GM23248 (cell line): ENCODE measurements at regions not wholly inside any gene's neighbourhood (a gene's known extent, or its start where the extent isn't known, plus 50 kb on each side); places are given as distances from the start of the nearest gene placed in this dataset.

Experiments
- DNase-seq: peaks from one replicate; pipeline ENCODE4 v3.0.0-alpha.2; 2015
- H2AFZ ChIP-seq: fragments of 200-600 bp; sonication (generic); 2 replicates; pipeline ENCODE4 v1.6.1; 2016; ENCODE audit warnings: antibody characterized with exemption
- H3F3A ChIP-seq: fragments of 200-600 bp; sonication (generic); 2 replicates; pipeline ENCODE4 v1.6.1; 2016; ENCODE audit warnings: mild to moderate bottlenecking, antibody characterized with exemption, mixed run types; ENCODE audit not compliant: insufficient read depth
- H3K27ac ChIP-seq: fragments of 200-600 bp; sonication (generic); 2 replicates; pipeline ENCODE4 v1.5.1; 2016; ENCODE audit warnings: mild to moderate bottlenecking
- H3K27me3 ChIP-seq: fragments of 200-600 bp; sonication (generic); replicated peaks from 2 replicates; pipeline ENCODE4 v1.6.1; 2016; ENCODE audit warnings: mild to moderate bottlenecking; ENCODE audit not compliant: insufficient read depth
- H3K36me3 ChIP-seq: fragments of 200-600 bp; sonication (generic); 2 replicates; pipeline ENCODE4 v1.6.1; 2016; ENCODE audit warnings: low read depth, mild to moderate bottlenecking
- H3K4me1 ChIP-seq: fragments of 200-600 bp; sonication (generic); 2 replicates; pipeline ENCODE4 v1.6.1; 2016; ENCODE audit warnings: mild to moderate bottlenecking; ENCODE audit not compliant: insufficient read depth
- H3K4me2 ChIP-seq: fragments of 200-600 bp; sonication (generic); one replicate; pipeline ENCODE4 v1.6.1; 2016; ENCODE audit warnings: mild to moderate bottlenecking; ENCODE audit not compliant: unreplicated experiment
- H3K4me3 ChIP-seq: fragments of 200-600 bp; sonication (generic); 2 replicates; pipeline ENCODE4 v1.5.1; 2016; ENCODE audit warnings: mild to moderate bottlenecking
- H3K79me2 ChIP-seq: fragments of 200-600 bp; sonication (generic); 2 replicates; pipeline ENCODE4 v1.6.1; 2016; ENCODE audit warnings: mild to moderate bottlenecking; ENCODE audit not compliant: insufficient read depth
- H3K9ac ChIP-seq: fragments of 200-600 bp; sonication (generic); 2 replicates; pipeline ENCODE4 v1.6.1; 2016; ENCODE audit warnings: mild to moderate bottlenecking
- H3K9me2 ChIP-seq: fragments of 200-600 bp; sonication (generic); 2 replicates; pipeline ENCODE4 v1.6.1; 2016; ENCODE audit warnings: mixed run types, mild to moderate bottlenecking, moderate library complexity; ENCODE audit not compliant: insufficient read depth
- H3K9me3 ChIP-seq: fragments of 200-600 bp; sonication (generic); one replicate; pipeline ENCODE4 v1.6.1; 2017; ENCODE audit warnings: low read depth
- H4K20me1 ChIP-seq: fragments of 200-600 bp; sonication (generic); 2 replicates; pipeline ENCODE4 v1.6.0; 2016; ENCODE audit not compliant: insufficient read depth
- EZH2 ChIP-seq: fragments of 200-600 bp; sonication (generic); IDR thresholded peaks from 2 replicates; pipeline ENCODE4 v1.6.1; 2018; ENCODE audit warnings: antibody characterized with exemption, mild to moderate bottlenecking; ENCODE audit not compliant: insufficient read depth, poor library complexity, severe bottlenecking
- EZH2phosphoT487 ChIP-seq: fragments of 200-600 bp; sonication (generic); IDR thresholded peaks from 2 replicates; pipeline ENCODE4 v1.6.1; 2018; ENCODE audit warnings: antibody characterized with exemption, moderate library complexity, mild to moderate bottlenecking, low read depth; ENCODE audit not compliant: insufficient read depth
- WGBS, 2 experiments: methylation state at CpG; one replicate each; pipeline ENCODE4 v1.1.6; 2015 to 2017; ENCODE audit warnings: low lambda C conversion rate in 2 of 2, low coverage in 1 of 2; ENCODE audit errors: missing lambda C conversion rate in 2 of 2; 5-methylcytosine and 5-hydroxymethylcytosine counted together
- in situ Hi-C: fragments of 300-500 bp; cut with MboI; formaldehyde crosslinking; loops from 2 replicates; pipeline ENCODE4 v1.15.0; 2020

DNA sequence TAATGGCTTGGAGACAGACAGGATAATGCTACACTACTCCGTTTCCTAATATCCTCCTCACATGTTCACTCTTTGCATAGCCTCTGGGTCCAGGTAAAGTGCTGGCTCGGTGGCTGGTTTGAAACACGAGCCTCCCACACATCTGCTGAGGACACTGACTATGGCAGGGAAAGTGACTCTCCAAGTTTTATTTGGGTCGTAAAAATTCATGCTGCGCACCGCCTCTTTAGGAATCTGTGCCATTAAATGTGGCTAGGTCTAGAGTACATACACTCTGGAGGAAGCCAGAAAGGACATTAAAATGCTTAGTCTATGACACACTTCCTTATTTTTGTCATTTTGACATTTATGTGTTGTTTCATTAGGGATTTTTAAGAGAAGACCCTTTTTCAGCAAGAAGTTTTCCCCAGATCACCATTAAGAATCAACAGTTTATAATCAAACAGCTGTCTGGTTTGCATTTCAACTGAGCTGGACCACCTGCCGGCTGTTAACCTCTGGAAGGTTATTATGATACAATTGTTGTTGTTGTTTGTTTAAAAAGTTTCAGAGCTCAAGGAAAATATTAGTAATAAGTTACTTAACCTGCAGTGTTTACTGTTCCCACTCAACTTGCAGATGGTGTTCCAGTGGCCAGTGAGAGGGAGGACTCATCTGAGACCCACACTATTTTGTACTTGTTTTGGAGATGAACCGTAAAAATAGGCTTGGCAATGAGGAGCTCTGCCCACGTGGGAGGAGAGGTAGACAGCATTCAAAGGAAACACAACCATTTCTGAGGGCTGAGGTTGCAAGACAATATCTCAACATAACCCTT lies 443.3 kb upstream of the MEIS1 start:
- TF ChIP-seq EZH2 = no peak
- no peak for TF ChIP-seq EZH2phosphoT487
- Histone ChIP-seq H3K79me2 (no peaks in the 10 kb centered on the region), H3K9me2 (no peaks in the 10 kb centered on the region), H4K20me1 (no peaks in the 10 kb centered on the region), H3K9ac (no peak overlapping the region), H2AFZ (no peak overlapping the region), H3K36me3 (no peaks in the 10 kb centered on the region), H3K4me1 (no peaks in the 10 kb centered on the region), H3F3A (no peaks in the 10 kb centered on the region), H3K9me3 (no peaks in the 10 kb centered on the region), H3K27ac (no peak overlapping the region), H3K4me2 (no peak overlapping the region), H3K4me3 (no peak overlapping the region), H3K27me3 (no peaks in the 10 kb centered on the region)
- no peak for DNase-seq
- in situ Hi-C loops = no loop called here
- 3 to 6% methylated on average over 9 of the region's 9 CpGs for WGBS, 2 experiments

DNA sequence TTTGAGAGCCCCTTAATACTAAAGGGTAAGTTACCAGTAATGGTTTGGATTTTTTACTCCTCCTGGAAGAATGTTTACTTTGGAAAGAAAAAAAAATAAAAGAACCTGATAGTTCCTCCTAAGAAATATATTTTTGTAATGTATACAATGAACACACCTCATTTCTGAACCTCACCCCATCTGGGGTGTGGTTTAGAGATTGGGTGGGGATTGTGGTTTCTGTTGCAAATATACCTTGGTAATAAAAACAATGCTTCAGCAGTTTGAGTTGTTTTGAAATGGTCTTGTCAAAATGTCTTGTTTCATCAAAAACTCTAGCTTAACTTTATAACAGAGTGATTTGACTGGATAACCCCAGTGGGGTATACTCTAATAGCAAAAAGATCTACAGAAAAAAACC lies 448.9 kb upstream of the MEIS1 start:
- no peaks in the 10 kb centered on the region for H3K4me1 ChIP-seq
- no peak for TF ChIP-seq EZH2
- TF ChIP-seq EZH2phosphoT487 = no peak

DNA sequence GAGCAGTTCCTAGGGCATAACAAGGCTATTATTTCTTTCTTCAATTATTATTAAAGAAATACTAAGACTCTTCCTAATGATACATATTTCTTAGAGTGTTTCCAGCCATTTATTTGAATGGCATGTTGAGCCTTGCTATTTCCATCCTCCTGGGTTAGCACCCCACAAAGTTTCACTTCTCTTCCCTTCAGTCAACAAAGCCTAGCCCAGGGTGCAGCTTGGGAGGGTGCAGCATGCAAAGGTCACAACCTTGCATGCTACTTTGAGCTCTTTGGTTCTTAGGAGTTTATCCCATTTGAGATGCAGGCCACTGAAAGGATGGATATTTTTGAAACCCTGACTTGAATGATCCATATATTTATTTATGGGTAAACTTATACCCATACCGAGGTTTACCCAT lies 454.4 kb upstream of the MEIS1 start:
- Histone ChIP-seq H3K27me3 (no peaks in the 10 kb centered on the region), H3K9me2 (no peaks in the 10 kb centered on the region), H3K4me3 (no peak overlapping the region), H3K9me3 (no peaks in the 10 kb centered on the region), H3K79me2 (no peaks in the 10 kb centered on the region), H3K9ac (no peak overlapping the region), H3F3A (no peaks in the 10 kb centered on the region), H3K27ac (no peak overlapping the region), H3K4me2 (no peak overlapping the region), H4K20me1 (no peaks in the 10 kb centered on the region), H2AFZ (no peak overlapping the region), H3K36me3 (no peaks in the 10 kb centered on the region), H3K4me1 (no peaks in the 10 kb centered on the region)
- 27 to 31% methylated on average over 1 of the region's 1 CpG for WGBS, 2 experiments
- in situ Hi-C loops = no loop called here
- no peak for DNase-seq
- no peak for TF ChIP-seq EZH2
- no peak for TF ChIP-seq EZH2phosphoT487

More for the DNA sequence above, 448.9 kb upstream of the MEIS1 start:
- Histone ChIP-seq H3K9me3 (no peaks in the 10 kb centered on the region), H3K27me3 (no peaks in the 10 kb centered on the region), H3K36me3 (no peaks in the 10 kb centered on the region), H3K4me2 (no peak overlapping the region), H4K20me1 (no peaks in the 10 kb centered on the region), H3K9me2 (no peaks in the 10 kb centered on the region), H3K79me2 (no peaks in the 10 kb centered on the region), H3K4me3 (no peak overlapping the region), H3K9ac (no peak overlapping the region), H3K27ac (no peak overlapping the region), H2AFZ (no peak overlapping the region), H3F3A (no peaks in the 10 kb centered on the region)
- in situ Hi-C loops = no loop called here
- no peak for DNase-seq

DNA sequence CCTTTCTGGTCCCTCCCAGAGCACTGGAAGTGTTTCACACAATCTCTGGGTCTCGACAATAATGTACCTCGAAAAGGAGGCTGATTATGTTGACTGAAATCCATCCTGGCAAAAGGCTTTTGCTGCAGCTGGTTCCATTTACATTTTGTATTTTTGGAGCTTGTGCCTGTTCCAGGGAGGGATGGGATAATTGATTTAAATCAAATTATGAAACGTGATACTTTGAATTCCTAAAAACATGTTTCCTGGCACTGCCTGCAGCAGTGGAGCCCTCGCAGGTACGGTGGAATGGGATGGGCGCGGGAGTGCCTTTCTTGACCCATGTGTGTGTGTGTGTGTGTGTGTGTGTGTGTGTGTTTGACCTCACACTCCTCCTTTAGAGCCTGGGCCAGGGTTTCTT lies 455.5 kb upstream of the MEIS1 start:
- Histone ChIP-seq H2AFZ (no peak overlapping the region), H3K79me2 (no peaks in the 10 kb centered on the region), H3K4me3 (no peak overlapping the region), H3K9me2 (no peaks in the 10 kb centered on the region), H4K20me1 (no peaks in the 10 kb centered on the region), H3K4me2 (no peak overlapping the region), H3F3A (no peaks in the 10 kb centered on the region), H3K27ac (no peak overlapping the region), H3K27me3 (no peaks in the 10 kb centered on the region), H3K4me1 (no peaks in the 10 kb centered on the region), H3K36me3 (no peaks in the 10 kb centered on the region), H3K9ac (no peak overlapping the region), H3K9me3 (no peaks in the 10 kb centered on the region)
- WGBS, 2 experiments = 28 to 31% methylated on average over 7 of the region's 7 CpGs
- TF ChIP-seq EZH2 (no peak), EZH2phosphoT487 (no peak)
- DNase-seq = no peak
- in situ Hi-C loops = no loop called here
